Omental fat pad (tissue), 3 donors: ENCODE measurements at regions not wholly inside any gene's neighbourhood (a gene's known extent, or its start where the extent isn't known, plus 50 kb on each side); places are given as distances from the start of the nearest gene placed in this dataset.

ENCODE experiments used
- ATAC-seq: fragments of 150-250 bp; one replicate; pipeline ENCODE4 v1.9.1; 2016; ENCODE audit warnings: mild to moderate bottlenecking, moderate library complexity; ENCODE audit not compliant: low FRiP score
- DNase-seq: peaks from one replicate; pipeline ENCODE4 v3.0.0-alpha.2; 2019; ENCODE audit warnings: low spot score
- CTCF ChIP-seq, 3 donors: fragments of 450-650 bp; IDR thresholded peaks; one replicate each; pipeline ENCODE4 v1.5.1; 2016 to 2017; ENCODE audit warnings: antibody characterized with exemption in 3 of 3, mild to moderate bottlenecking in 3 of 3, moderate library complexity in 2 of 3

DNA sequence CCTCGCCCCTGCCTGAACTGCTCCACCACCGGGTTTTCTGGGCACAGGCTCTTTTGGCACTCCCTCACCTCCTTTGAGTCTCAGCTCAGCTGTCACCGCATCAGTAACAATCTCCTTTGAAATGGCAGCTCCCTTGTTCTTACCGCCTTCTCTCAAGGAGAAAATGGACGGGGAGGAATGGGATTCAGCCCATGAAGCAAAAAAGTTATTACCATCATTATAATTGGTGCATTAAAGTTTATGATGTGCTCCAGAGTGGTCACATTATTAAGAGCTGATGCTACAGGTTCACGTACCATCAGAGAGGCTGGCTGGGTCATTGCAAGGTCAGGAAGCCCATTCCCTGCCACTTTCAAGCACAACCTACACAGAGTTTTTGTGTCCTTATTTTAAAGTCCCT lies 344.7 kb downstream of the AGTPBP1 start:
- ATAC-seq, result no peak
- no peak for DNase-seq
- TF ChIP-seq CTCF (IDR thresholded peaks at IDR 0.05), result no peak

DNA sequence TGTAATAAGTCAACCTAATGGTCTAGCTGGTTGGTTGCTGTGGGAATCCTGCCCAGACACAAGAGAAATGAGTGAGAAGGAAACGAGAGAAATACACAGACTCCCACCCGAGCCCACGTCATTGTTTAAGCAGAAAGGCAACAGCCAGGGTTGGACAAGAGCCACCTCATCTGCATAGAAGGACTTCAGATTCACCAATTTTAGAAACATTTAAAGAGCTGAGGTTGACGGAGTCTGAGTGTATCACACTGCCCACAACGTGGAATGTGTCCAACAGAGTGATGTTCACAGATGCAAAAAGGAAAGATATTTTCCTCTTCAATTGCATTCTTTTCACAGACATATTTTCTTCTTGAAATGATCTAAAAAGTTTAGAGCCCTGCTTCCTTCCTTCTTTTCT lies 349.5 kb downstream of the AGTPBP1 start:
- TF ChIP-seq CTCF (IDR thresholded peaks at IDR 0.05), result no peak
- DNase-seq, result no peak
- no peak for ATAC-seq

DNA sequence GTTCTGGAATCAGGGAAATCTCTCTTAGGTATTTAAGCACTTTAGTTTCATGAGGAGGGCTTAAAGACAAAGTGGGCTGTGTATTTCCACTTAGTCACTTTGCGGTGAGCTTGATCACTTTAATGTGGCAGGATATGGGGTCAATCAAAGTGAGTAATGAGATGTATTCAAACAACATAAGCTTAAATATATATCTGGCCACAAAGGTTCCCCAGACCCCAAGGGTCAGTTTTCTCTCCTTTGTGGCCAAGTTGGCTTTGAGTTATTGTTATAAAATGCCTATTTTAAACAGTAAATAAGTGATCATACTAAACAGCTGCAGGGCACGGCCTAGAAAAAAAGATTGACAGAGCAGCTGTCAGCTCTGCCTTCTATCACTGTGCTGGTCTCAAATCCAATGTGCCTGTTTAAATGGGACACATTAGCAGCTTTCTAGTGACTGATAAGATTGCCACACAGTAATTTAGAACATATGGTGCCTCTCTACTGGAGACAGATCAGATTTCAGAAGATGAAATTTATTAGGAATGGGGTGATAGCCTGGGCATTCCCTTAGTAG lies 363.9 kb downstream of the AGTPBP1 start:
- ATAC-seq (no peak), DNase-seq (no peak)
- TF ChIP-seq CTCF (IDR thresholded peaks at IDR 0.05), result no peak

GRCh38 chr9:85368781-85369180 lies 373.0 kb downstream of the AGTPBP1 start:
- DNase-seq (no peak), ATAC-seq (no peak)
- no peak for TF ChIP-seq CTCF (IDR thresholded peaks at IDR 0.05)

GRCh38 chr9:85359161-85359560 lies 382.6 kb downstream of the AGTPBP1 start:
- no peak for TF ChIP-seq CTCF (IDR thresholded peaks at IDR 0.05)
- no peak for ATAC-seq
- no peak for DNase-seq

GRCh38 chr9:85349046-85349445 lies 392.7 kb downstream of the AGTPBP1 start:
- TF ChIP-seq CTCF (IDR thresholded peaks at IDR 0.05), result no peak
- DNase-seq, result no peak
- ATAC-seq, result no peak

DNA sequence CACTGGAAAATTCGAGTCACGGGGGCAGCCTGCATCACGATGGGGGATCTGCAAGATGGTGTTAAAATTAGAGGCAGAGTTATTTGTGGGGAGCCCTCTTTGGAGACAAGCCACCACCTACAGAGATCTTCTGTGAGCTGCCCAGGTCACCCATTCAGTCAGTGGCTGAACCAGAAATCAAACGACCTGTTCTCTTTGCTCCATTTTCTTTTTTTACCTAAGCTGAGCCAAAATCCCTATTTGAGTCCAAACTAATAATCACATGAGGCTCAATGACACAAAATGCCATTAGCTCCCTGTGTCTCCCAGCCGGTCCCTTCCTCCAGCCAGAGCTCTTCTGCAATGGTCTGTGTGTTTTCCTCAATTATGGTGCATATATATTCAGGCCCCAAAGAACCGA lies 394.2 kb downstream of the AGTPBP1 start:
- TF ChIP-seq CTCF (IDR thresholded peaks at IDR 0.05), result no peak
- ATAC-seq (no peak), DNase-seq (no peak)
